T-helper 17 cell (primary cell): ENCODE measurements at regions not wholly inside any gene's neighbourhood (a gene's known extent, or its start where the extent isn't known, plus 50 kb on each side); places are given as distances from the start of the nearest gene placed in this dataset.

ENCODE experiments used
- ATAC-seq: fragments of 150-1000 bp; cut with Tn5 transposase; 2 replicates; pipeline ENCODE4 v1.10.0; 2021; ENCODE audit warnings: mild to moderate bottlenecking, moderate library complexity
- DNase-seq, 3 donors: peaks; one replicate each; pipeline versions ENCODE4 v3.0.0 to v3.0.0-alpha.2; 2020 to 2021
- H3K9me3 ChIP-seq: one replicate; pipeline ENCODE4 v1.7.0; 2013; ENCODE audit warnings: low read length, mild to moderate bottlenecking; ENCODE audit not compliant: control insufficient read depth, poor library complexity, severe bottlenecking
- H3K27ac Mint-ChIP-seq: one replicate; pipeline ENCODE4 v1.8.0; 2022; ENCODE audit warnings: mild to moderate bottlenecking, moderate library complexity, mixed read lengths
- H3K27me3 Mint-ChIP-seq: one replicate; pipeline ENCODE4 v1.8.0; 2022; ENCODE audit warnings: mixed read lengths
- H3K36me3 Mint-ChIP-seq: one replicate; pipeline ENCODE4 v1.8.0; 2022; ENCODE audit warnings: low read depth, mixed read lengths
- H3K4me1 Mint-ChIP-seq: one replicate; pipeline ENCODE4 v1.8.0; 2022; ENCODE audit warnings: mild to moderate bottlenecking, mixed read lengths
- H3K4me3 Mint-ChIP-seq: one replicate; pipeline ENCODE4 v1.8.0; 2022; ENCODE audit warnings: mild to moderate bottlenecking, moderate library complexity, mixed read lengths

DNA sequence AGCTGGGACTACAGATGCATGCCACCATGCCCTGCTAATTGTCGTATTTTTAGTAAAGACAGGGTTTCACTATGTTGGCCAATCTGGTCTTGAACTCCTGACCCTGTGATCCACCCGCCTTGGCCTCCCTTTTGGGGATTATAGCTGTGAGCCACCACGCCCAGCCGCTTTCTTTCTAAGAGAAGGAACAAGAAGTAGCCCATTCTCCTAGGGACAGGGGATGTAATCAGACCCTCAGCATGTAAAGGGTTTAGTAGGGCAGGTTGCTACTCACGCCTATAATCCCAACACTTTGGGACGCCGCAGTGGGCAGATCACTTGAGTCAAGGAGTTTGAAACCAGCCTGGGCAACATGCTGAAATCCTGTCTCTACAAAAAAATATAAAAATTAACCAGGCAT is 189.7 kb downstream of the TOMM20 start:
- H3K9me3 ChIP-seq, result no peaks in the 10 kb centered on the region
- no peak for DNase-seq
- no peak for ATAC-seq
- H3K27me3 Mint-ChIP-seq, result no peaks in the 10 kb centered on the region
- H3K4me1 Mint-ChIP-seq, result no peaks in the 10 kb centered on the region
- no peaks in the 10 kb centered on the region for H3K36me3 Mint-ChIP-seq
- no peak overlapping the region for H3K4me3 Mint-ChIP-seq
- no peak overlapping the region for H3K27ac Mint-ChIP-seq

DNA sequence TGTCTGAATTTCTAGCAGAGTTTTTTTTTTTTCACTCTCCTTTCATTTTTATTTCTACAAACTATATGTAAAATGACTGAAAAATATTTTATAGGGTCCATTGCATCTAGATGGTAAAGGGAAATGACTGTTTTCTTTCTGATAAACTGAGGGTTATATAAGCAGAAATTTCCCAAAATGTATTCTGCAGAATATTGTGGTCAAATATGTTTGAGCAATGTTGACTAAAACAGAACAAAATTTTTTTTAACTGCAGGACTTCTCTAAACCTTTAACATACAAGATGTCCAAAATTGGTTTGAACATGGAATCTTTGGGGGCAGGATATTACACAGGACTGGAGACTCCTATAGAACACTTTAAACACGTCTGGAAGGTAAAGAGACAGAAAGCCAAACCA is 190.5 kb downstream of the TOMM20 start:
- no peaks in the 10 kb centered on the region for H3K27me3 Mint-ChIP-seq
- DNase-seq, result no peak
- no peak overlapping the region for H3K27ac Mint-ChIP-seq
- no peak for ATAC-seq
- H3K4me1 Mint-ChIP-seq, result no peaks in the 10 kb centered on the region
- H3K9me3 ChIP-seq, result no peaks in the 10 kb centered on the region
- H3K36me3 Mint-ChIP-seq, result no peaks in the 10 kb centered on the region
- no peak overlapping the region for H3K4me3 Mint-ChIP-seq

DNA sequence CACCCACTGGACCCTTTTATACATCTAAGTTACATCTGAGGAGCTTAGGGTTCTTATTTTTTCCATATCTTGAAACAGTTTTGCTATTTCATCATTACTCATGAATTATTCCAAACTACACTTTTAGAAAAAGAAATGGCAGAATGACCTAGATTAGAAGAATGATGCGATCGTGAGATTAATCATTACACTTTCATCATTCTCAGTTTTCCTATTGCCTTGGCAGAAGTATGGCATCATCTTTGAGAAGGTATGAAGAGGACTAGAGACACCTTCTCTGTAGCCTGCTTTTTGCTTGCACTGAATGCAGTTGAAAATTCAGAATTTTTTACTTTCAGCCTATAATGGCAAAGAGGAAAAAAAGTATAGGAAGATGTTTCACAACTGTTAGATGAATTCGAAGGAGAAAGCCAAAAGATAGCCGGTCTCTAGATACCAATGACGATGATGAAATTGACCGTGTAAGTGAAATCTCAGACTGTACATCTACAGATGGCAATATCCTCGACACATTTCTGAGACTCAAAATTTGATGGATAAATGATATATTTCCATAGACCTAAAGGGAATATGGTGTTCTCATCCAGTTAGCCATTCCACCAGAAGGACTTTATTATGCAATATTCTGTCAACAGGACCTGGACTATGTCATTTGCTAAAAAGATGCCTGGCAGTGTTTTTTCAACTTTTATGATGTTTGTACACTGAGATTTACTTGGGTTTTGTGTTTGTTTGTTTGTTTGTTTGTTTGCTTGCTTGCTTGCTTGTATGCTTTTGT is 191.8 kb downstream of the TOMM20 start:
- Mint-ChIP-seq H3K4me3 (no peak overlapping the region), H3K27me3 (no peaks in the 10 kb centered on the region), H3K27ac (no peak overlapping the region), H3K36me3 (no peaks in the 10 kb centered on the region), H3K4me1 (peaks cover 3% of the 10 kb centered on the region)
- DNase-seq, result no peak
- no peaks in the 10 kb centered on the region for H3K9me3 ChIP-seq
- no peak for ATAC-seq

DNA sequence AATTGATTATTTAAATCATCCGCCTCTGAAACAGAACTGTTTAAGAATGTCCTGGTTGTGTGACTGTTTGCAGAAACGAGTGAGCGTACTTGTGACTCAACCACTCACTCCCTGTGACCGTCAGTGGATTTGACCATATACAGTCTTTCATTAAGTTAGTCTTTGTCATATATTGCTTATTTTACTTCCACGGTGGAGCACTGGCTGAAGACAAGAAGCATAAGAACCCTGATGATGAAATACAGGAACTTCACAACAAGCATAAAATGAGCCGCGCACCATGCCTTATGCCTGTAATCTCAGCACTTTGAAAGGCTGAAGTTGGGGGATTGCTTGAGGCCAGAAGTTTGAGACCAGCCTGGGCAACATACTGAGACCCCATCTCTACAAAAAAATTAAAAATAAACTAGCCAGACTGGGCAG is 194.0 kb downstream of the TOMM20 start:
- Mint-ChIP-seq H3K27me3 (no peaks in the 10 kb centered on the region), H3K4me1 (peaks cover 3% of the 10 kb centered on the region), H3K36me3 (no peaks in the 10 kb centered on the region), H3K4me3 (no peak overlapping the region), H3K27ac (no peak overlapping the region)
- ATAC-seq, result peak; percentile 25
- DNase-seq, result no peak
- no peaks in the 10 kb centered on the region for H3K9me3 ChIP-seq

DNA sequence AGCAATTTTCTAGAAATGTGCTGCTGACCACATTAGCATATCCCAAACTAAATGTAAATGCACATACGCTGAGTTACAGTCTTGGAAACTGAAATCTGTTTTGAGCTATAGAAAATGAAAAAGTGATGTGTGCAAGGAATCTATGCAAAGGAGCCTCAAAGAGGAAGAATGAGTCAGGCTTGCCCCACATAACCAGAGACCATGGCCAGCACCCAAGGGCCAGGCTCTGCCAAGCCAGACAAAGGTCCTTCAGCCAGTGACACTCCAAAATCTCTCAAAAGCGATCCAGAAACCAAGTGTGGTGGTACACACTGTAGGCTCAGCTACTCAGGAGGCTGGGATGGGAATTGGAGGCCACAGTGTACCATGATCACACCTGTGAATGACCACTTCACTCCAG is 195.2 kb downstream of the TOMM20 start:
- DNase-seq (no peak), ATAC-seq (no peak)
- Mint-ChIP-seq H3K4me3 (no peak overlapping the region), H3K27me3 (no peaks in the 10 kb centered on the region), H3K4me1 (peaks cover 3% of the 10 kb centered on the region), H3K27ac (peak overlapping the region; percentile 83), H3K36me3 (no peaks in the 10 kb centered on the region)
- no peaks in the 10 kb centered on the region for H3K9me3 ChIP-seq

DNA sequence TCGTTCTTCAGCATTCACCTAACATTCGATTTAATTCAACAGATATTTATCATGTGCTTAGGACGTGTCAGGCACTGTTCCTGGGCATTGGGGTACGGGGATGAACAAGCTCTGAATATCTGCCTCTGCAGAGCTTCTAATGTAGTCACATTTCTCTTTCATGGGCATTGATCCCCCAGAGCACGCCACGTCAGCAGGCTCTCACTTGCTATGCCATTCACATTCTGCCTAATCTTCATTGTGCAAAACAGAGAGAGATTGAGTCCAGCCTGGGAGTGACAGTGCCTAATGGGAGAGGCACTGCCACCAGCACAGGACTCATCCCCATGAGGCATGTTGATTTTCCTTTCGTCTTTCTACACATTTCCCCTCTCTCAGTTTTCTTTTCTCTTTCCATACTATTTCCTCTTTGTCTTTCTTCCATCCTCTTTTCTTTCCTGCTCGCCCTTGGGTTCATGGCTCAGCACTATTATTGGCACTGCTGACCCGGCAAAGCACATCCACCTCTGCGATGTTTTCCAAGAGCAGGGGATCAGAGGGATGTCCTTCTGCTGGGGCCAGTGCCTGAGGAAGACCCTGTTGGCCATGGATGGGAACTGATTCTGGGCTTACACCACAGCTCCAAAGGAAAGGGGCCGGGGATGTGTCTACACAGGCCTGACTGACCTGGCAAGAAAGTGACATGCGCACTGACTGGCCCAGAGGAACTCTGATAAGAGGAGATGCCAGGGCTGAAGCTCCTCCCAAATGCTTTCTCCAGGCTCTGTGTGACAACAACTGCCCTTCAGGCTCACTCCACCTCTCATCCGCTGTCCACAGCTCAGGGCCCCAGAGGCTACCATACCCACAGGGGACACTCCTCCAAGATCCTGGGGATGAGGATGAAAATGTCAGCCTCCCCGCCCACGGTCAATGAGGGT is 195.9 kb downstream of the TOMM20 start:
- Mint-ChIP-seq H3K36me3 (no peaks in the 10 kb centered on the region), H3K27me3 (no peaks in the 10 kb centered on the region), H3K4me1 (peaks cover 8% of the 10 kb centered on the region), H3K4me3 (no peak overlapping the region), H3K27ac (peak overlapping the region; percentile 83)
- no peak for ATAC-seq
- DNase-seq, result no peak
- no peaks in the 10 kb centered on the region for H3K9me3 ChIP-seq

DNA sequence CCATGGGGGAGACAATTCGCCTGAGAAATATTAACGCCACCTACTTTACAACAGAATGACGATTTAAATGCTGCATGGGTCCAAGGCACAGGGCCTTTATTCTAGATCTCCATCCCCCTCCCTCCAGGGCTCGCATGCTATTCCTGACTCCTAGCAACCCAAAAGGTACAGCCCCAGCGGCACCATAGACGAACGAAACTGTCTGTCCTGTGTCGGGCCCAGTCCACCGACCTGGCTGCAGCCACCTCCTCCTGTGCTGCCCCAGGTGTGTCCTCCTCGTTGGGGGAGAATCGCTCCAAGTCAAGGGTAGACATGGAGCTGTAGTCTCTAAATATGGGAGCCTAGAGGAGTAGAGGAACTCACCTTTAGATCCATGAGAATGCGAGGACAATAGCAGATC is 196.5 kb downstream of the TOMM20 start:
- Mint-ChIP-seq H3K36me3 (no peaks in the 10 kb centered on the region), H3K27me3 (no peaks in the 10 kb centered on the region), H3K4me3 (no peak overlapping the region), H3K4me1 (peaks cover 15% of the 10 kb centered on the region), H3K27ac (peak overlapping the region; percentile 83)
- no peaks in the 10 kb centered on the region for H3K9me3 ChIP-seq
- no peak for DNase-seq
- ATAC-seq, result no peak

DNA sequence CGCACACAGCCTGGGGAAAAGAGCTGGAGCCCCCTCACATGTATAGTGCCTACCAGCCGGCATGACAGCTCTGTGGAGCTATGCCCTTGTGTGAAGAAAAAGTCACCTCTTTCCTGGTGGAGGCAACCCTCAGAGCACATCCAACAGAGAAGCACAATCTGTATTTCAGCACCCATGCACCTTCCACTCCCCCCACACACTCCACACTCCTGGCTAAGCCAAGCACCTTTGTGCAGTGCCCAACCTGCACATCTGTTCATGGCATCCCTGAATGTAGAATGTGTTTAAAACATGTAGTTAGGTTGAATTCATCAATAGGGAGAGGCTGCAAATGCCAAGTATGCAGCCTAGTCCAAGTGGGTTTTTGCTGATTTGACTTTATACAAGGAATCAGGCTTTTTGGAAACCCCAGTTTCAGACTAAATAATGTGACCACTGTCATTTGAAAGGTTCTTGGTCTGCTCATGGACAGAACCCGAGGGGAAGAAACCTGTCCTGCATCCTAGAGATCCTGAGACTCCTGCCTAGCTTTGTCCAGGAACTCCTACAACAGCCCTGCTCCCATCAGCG is 197.1 kb downstream of the TOMM20 start:
- DNase-seq (no peak), ATAC-seq (no peak)
- Mint-ChIP-seq H3K36me3 (no peaks in the 10 kb centered on the region), H3K27ac (no peak overlapping the region), H3K27me3 (no peaks in the 10 kb centered on the region), H3K4me1 (peaks cover 21% of the 10 kb centered on the region), H3K4me3 (no peak overlapping the region)
- H3K9me3 ChIP-seq, result no peaks in the 10 kb centered on the region

DNA sequence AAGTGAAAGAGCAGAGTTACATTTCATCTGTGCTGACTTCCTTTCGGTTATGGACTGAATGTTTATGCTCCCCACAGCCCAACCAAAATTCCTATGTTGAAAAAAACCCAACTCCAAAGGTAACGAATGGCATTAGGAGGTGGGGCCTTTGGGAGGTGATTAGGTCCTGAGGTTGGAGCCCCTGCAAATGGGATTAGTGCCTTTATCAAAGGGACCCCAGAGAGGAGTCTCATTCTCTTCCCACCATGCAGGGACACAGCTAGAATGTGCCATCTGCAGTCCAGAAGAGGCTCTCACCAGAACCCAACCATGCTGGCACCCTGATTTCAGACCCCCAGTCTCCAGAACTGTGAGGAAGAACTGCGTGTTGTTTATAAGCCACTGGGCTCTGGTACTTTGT is 199.3 kb downstream of the TOMM20 start:
- Mint-ChIP-seq H3K4me1 (peaks cover 30% of the 10 kb centered on the region), H3K36me3 (no peaks in the 10 kb centered on the region), H3K27me3 (no peaks in the 10 kb centered on the region), H3K4me3 (no peak overlapping the region), H3K27ac (no peak overlapping the region)
- DNase-seq (no peak), ATAC-seq (no peak)
- no peaks in the 10 kb centered on the region for H3K9me3 ChIP-seq

DNA sequence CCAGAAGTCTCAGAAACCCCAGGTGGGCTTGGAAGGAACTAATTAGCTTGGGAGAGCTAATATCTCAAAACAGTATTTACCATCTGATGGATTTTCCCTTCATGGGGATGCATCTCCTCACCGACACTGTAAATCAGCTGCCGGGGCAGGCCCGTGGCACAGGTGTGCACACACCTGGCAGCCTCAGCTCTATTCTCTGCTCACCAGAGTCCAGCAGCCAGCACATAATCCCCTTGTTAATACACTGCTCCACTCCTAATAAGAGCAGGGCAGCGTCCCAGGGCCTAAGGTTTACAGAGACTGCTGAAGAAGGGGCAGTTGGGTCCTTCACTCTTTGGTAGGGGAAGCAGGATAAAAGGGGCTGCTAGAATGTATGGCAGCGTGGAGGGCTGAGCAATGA is 200.0 kb downstream of the TOMM20 start:
- H3K4me3 Mint-ChIP-seq, result no peak overlapping the region
- DNase-seq (no peak), ATAC-seq (no peak)
- no peaks in the 10 kb centered on the region for H3K36me3 Mint-ChIP-seq
- H3K27ac Mint-ChIP-seq, result peak overlapping the region; percentile 98
- peaks cover 30% of the 10 kb centered on the region for H3K4me1 Mint-ChIP-seq
- H3K9me3 ChIP-seq, result no peaks in the 10 kb centered on the region
- no peaks in the 10 kb centered on the region for H3K27me3 Mint-ChIP-seq

DNA sequence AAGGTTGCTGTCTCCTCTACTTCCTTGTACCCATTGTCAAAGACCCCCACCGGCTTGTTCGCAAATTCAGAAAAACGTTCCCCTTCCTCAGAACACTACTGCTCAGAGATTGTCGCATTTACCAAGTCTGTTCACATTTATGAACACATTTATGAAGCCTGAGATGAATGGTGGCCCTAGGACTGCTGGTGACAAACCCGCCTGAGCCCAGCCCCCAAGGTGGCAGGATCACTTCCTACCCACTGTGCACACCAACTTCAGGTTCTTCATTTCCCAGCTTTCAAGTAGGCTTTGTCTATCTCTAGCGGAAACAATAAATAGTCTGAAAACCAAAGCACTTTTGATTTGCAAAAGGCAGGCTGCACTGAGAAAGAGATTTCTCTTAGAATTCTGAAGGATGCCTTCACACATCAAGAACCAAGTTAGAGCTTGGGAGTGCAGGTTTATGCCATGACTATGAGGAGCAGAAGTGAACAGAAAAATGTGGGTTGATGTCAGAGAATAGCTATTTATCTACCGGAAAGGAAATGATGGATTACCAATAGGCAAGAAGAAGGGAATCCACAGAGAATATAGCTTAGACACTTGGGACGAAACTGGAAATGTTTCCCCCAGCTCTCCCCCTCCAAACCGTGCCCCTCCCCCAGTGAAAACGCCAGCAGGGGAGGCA is 200.5 kb downstream of the TOMM20 start:
- peak overlapping the region; percentile 98 for H3K27ac Mint-ChIP-seq
- ATAC-seq (no peak), DNase-seq (no peak)
- peaks cover 30% of the 10 kb centered on the region for H3K4me1 Mint-ChIP-seq
- H3K27me3 Mint-ChIP-seq, result no peaks in the 10 kb centered on the region
- no peaks in the 10 kb centered on the region for H3K36me3 Mint-ChIP-seq
- no peaks in the 10 kb centered on the region for H3K9me3 ChIP-seq
- peak overlapping the region; percentile 90 for H3K4me3 Mint-ChIP-seq

DNA sequence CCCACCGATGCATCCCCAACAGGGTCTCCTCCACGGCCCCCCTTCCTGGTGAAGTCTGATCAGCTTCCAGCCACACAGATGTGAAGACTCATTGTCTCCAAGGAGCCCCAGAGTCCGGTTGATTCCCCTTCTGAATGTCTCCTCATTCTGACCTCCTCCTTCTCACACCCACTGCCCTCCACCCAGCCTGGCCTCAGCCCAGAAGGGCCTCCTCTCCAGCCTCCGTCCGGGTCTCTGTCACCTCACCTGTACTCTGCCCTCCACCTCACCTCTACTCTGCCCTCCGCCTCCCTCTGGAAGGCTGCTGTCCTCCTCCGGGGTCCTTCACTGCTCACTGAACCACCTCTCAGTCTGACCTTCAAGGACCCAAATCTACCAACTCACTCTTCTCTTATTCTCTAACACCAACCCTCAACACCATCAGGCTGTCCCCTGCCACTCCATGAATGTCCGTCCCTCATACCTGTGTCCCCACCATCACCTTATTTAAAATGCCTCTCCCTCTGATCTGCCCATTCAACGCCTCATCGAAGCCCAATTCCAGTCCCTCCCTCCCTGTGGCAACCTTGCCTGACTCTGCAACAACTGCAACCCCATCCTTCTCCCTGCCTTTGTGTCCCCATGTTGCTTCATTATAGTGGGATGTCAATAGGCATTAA is 201.2 kb downstream of the TOMM20 start:
- ATAC-seq, result no peak
- no peak for DNase-seq
- H3K4me1 Mint-ChIP-seq, result peaks cover 28% of the 10 kb centered on the region

More for the DNA sequence above, 201.2 kb downstream of the TOMM20 start:
- peak overlapping the region; percentile 98 for H3K27ac Mint-ChIP-seq
- H3K36me3 Mint-ChIP-seq, result no peaks in the 10 kb centered on the region
- no peaks in the 10 kb centered on the region for H3K9me3 ChIP-seq
- H3K4me3 Mint-ChIP-seq, result peak overlapping the region; percentile 90
- H3K27me3 Mint-ChIP-seq, result no peaks in the 10 kb centered on the region
